ENCODE measurements at regions not wholly inside any gene's neighbourhood (a gene's known extent, or its start where the extent isn't known, plus 50 kb on each side); places are given as distances from the start of the nearest gene placed in this dataset.

DNA sequence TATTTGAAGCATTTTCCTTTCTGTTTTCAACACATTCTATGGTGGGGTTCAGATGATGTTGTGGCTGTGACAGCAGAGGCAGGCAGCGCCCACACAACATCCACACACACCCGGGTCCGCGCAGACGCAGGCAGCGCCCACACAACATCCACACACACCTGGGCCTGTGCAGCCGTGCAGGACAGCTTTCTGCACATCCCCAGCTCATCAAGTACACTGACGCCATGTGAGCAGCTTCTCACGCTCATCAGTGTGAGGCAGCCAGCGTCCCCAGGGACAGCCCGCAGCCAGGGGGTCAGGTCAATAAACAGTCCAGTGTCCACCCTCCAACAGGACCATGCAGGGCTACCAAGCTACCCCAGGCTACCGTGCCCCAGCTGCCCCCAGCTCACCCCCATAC is 272.8 kb upstream of the TCERG1L start:
- Histone ChIP-seq H3K9ac (ENCODE audit: insufficient read depth in 1 of 2, low read length in 2 of 2) (no peak overlapping the region), H3K36me3 (ENCODE audit: control insufficient read depth in 4 of 4, insufficient read depth in 4 of 4, low read length in 4 of 4) (no peaks in the 10 kb centered on the region), H3K4me3 (no peak overlapping the region), H3K4me1 (ENCODE audit: control insufficient read depth in 5 of 5, insufficient read depth in 5 of 5, low read length in 5 of 5) (no peaks in the 10 kb centered on the region), H3K9me3 (ENCODE audit: control insufficient read depth in 4 of 4, insufficient read depth in 3 of 4, low read length in 3 of 4) (peaks cover 0 to 2% (median 0%) of the 10 kb centered on the region in 4 donors), H3K27me3 (ENCODE audit: control insufficient read depth in 3 of 3, insufficient read depth in 3 of 3, low read length in 2 of 3) (no peaks in the 10 kb centered on the region), H3K27ac (ENCODE audit: low read depth in 1 of 2, low read length in 1 of 2) (no peak overlapping the region)
- WGBS, 2 donors = 86% methylated on average over 12 of the region's 12 CpGs
- TF ChIP-seq CTCF (IDR thresholded peaks at IDR 0.05; ENCODE audit: control extremely low read depth, extremely low read depth) = no peak
- no peak for ATAC-seq (ENCODE audit: insufficient read depth, low FRiP score)
- no peak for DNase-seq

DNA sequence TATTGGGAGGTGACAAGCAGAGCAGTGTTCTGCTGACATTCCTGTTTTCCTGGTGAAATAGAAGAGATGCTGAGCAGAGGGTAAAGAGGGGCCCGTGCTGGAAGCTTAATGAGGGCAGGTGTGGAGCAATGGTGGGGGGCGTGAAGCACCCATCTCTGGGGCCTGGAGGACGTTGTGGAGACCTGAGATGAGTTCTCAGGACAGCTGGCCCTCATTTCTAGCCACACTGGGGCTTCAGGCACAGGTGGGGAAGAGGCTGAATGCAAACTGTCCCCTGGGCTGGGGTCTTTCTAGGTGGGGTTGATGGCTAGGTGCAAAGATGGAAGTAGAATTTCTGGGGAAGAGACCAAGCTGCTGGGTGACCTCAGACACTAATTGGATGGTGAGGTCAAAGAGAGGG is 274.2 kb upstream of the TCERG1L start:
- Histone ChIP-seq H3K27ac (ENCODE audit: low read depth in 1 of 2, low read length in 1 of 2) (no peak overlapping the region), H3K27me3 (ENCODE audit: control insufficient read depth in 3 of 3, insufficient read depth in 3 of 3, low read length in 2 of 3) (no peaks in the 10 kb centered on the region), H3K36me3 (ENCODE audit: control insufficient read depth in 4 of 4, insufficient read depth in 4 of 4, low read length in 4 of 4) (no peaks in the 10 kb centered on the region), H3K4me3 (no peak overlapping the region), H3K9me3 (ENCODE audit: control insufficient read depth in 4 of 4, insufficient read depth in 3 of 4, low read length in 3 of 4) (peaks cover 0 to 8% (median under 1%) of the 10 kb centered on the region in 4 donors), H3K9ac (ENCODE audit: insufficient read depth in 1 of 2, low read length in 2 of 2) (no peak overlapping the region), H3K4me1 (ENCODE audit: control insufficient read depth in 5 of 5, insufficient read depth in 5 of 5, low read length in 5 of 5) (no peaks in the 10 kb centered on the region)
- WGBS, 2 donors = 70 to 77% methylated on average over 3 of the region's 3 CpGs
- ATAC-seq (ENCODE audit: insufficient read depth, low FRiP score) (no peak), DNase-seq (no peak)
- TF ChIP-seq CTCF (IDR thresholded peaks at IDR 0.05; ENCODE audit: control extremely low read depth, extremely low read depth) = no peak

- WGBS, 2 donors = 79 to 83% methylated on average over 5 of the region's 5 CpGs
- Histone ChIP-seq H3K9me3 (ENCODE audit: control insufficient read depth in 4 of 4, insufficient read depth in 3 of 4, low read length in 3 of 4) (peaks cover 0 to 10% (median 3%) of the 10 kb centered on the region in 4 donors), H3K27ac (ENCODE audit: low read depth in 1 of 2, low read length in 1 of 2) (no peak overlapping the region), H3K9ac (ENCODE audit: insufficient read depth in 1 of 2, low read length in 2 of 2) (no peak overlapping the region), H3K4me3 (no peak overlapping the region), H3K4me1 (ENCODE audit: control insufficient read depth in 5 of 5, insufficient read depth in 5 of 5, low read length in 5 of 5) (no peaks in the 10 kb centered on the region), H3K36me3 (ENCODE audit: control insufficient read depth in 4 of 4, insufficient read depth in 4 of 4, low read length in 4 of 4) (no peaks in the 10 kb centered on the region), H3K27me3 (ENCODE audit: control insufficient read depth in 3 of 3, insufficient read depth in 3 of 3, low read length in 2 of 3) (no peaks in the 10 kb centered on the region)
- ATAC-seq (ENCODE audit: insufficient read depth, low FRiP score) (no peak), DNase-seq (no peak)
- TF ChIP-seq CTCF (IDR thresholded peaks at IDR 0.05; ENCODE audit: control extremely low read depth, extremely low read depth) = no peak
Observed at GRCh38 chr10:131586958-131587357, 275.4 kb upstream of the TCERG1L start.

- no peak overlapping the region for H3K27ac ChIP-seq (ENCODE audit: low read depth in 1 of 2, low read length in 1 of 2)
- no peak overlapping the region for H3K9ac ChIP-seq (ENCODE audit: insufficient read depth in 1 of 2, low read length in 2 of 2)
- WGBS, 2 donors = 82 to 83% methylated on average over 11 of the region's 11 CpGs
- H3K4me1 ChIP-seq (ENCODE audit: control insufficient read depth in 5 of 5, insufficient read depth in 5 of 5, low read length in 5 of 5) = no peaks in the 10 kb centered on the region
- no peak for ATAC-seq (ENCODE audit: insufficient read depth, low FRiP score)
- DNase-seq = no peak
- no peak for TF ChIP-seq CTCF (IDR thresholded peaks at IDR 0.05; ENCODE audit: control extremely low read depth, extremely low read depth)
- H3K36me3 ChIP-seq (ENCODE audit: control insufficient read depth in 4 of 4, insufficient read depth in 4 of 4, low read length in 4 of 4) = no peaks in the 10 kb centered on the region
- peaks cover 0 to 10% (median 3%) of the 10 kb centered on the region in 4 donors for H3K9me3 ChIP-seq (ENCODE audit: control insufficient read depth in 4 of 4, insufficient read depth in 3 of 4, low read length in 3 of 4)
- H3K4me3 ChIP-seq = no peak overlapping the region
- H3K27me3 ChIP-seq (ENCODE audit: control insufficient read depth in 3 of 3, insufficient read depth in 3 of 3, low read length in 2 of 3) = no peaks in the 10 kb centered on the region
Observed at GRCh38 chr10:131587976-131588680, 276.6 kb upstream of the TCERG1L start.
